SK-N-SH treated with all-trans-retinoic acid at 6 μM for 48 hours (cell line): ENCODE measurements at regions not wholly inside any gene's neighbourhood (a gene's known extent, or its start where the extent isn't known, plus 50 kb on each side); places are given as distances from the start of the nearest gene placed in this dataset.

Experiments
- ATAC-seq: fragments of 200-7000 bp; cut with Tn5 transposase; 3 replicates; pipeline ENCODE4 v1.9.1; 2020; ENCODE audit warnings: mild to moderate bottlenecking, moderate library complexity
- ARNTL ChIP-seq: fragments of 450-650 bp; formaldehyde crosslinking; IDR thresholded peaks from 2 replicates; pipeline ENCODE4 v1.5.0; 2020; ENCODE audit warnings: low read depth, mild to moderate bottlenecking, moderate library complexity, borderline replicate concordance
- BACH2 ChIP-seq: fragments of 250-450 bp; sonication (Bioruptor Pico); IDR thresholded peaks from 2 replicates; pipeline ENCODE4 v1.9.0; 2021; ENCODE audit warnings: mild to moderate bottlenecking, borderline replicate concordance
- CSDC2 ChIP-seq: fragments of 250-450 bp; sonication (Bioruptor Pico); IDR thresholded peaks from 2 replicates; pipeline ENCODE4 v1.5.0; 2020; ENCODE audit warnings: mild to moderate bottlenecking, moderate library complexity
- ESRRG ChIP-seq: fragments of 250-450 bp; sonication (Bioruptor Pico); IDR thresholded peaks from 2 replicates; pipeline ENCODE4 v1.6.1; 2021; ENCODE audit warnings: mild to moderate bottlenecking
- GLIS3 ChIP-seq: fragments of 250-450 bp; sonication (Bioruptor Pico); IDR thresholded peaks from 2 replicates; pipeline ENCODE4 v1.5.0; 2020; ENCODE audit warnings: mild to moderate bottlenecking, moderate library complexity
- ISL1 ChIP-seq: fragments of 250-450 bp; sonication (Bioruptor Pico); IDR thresholded peaks from 2 replicates; pipeline ENCODE4 v2.1.2; 2022; ENCODE audit warnings: mild to moderate bottlenecking, moderate library complexity
- OSR1 ChIP-seq: fragments of 250-450 bp; sonication (Bioruptor Pico); IDR thresholded peaks from 2 replicates; pipeline ENCODE4 v1.8.0; 2022; ENCODE audit warnings: moderate library complexity, mild to moderate bottlenecking, inconsistent platforms
- PPARA ChIP-seq: fragments of 250-450 bp; sonication (Bioruptor Pico); IDR thresholded peaks from 2 replicates; pipeline ENCODE4 v1.5.0; 2020; ENCODE audit warnings: mild to moderate bottlenecking, borderline replicate concordance
- RARB ChIP-seq: fragments of 250-450 bp; sonication (Bioruptor Pico); IDR thresholded peaks from 2 replicates; pipeline ENCODE4 v1.8.0; 2021; ENCODE audit warnings: mild to moderate bottlenecking, moderate library complexity
- TCF4 ChIP-seq: fragments of 250-450 bp; sonication (Bioruptor Pico); IDR thresholded peaks from 2 replicates; pipeline ENCODE4 v1.8.0; 2021; ENCODE audit warnings: mild to moderate bottlenecking, moderate library complexity, borderline replicate concordance
- TOX ChIP-seq: fragments of 250-450 bp; sonication (Bioruptor Pico); IDR thresholded peaks from 2 replicates; pipeline ENCODE4 v1.8.0; 2021; ENCODE audit warnings: mild to moderate bottlenecking, moderate library complexity, borderline replicate concordance
- ZC3H10 ChIP-seq: fragments of 250-450 bp; sonication (Bioruptor Pico); IDR thresholded peaks from 2 replicates; pipeline ENCODE4 v1.5.1; 2021; ENCODE audit warnings: mild to moderate bottlenecking, moderate library complexity
- ZFP3 ChIP-seq: fragments of 250-450 bp; sonication (Bioruptor Pico); IDR thresholded peaks from 2 replicates; pipeline ENCODE4 v1.5.0; 2020; ENCODE audit warnings: mild to moderate bottlenecking, moderate library complexity
- ZFP30 ChIP-seq: fragments of 450-650 bp; formaldehyde crosslinking; IDR thresholded peaks from 2 replicates; pipeline ENCODE4 v1.5.0; 2022; ENCODE audit warnings: mild to moderate bottlenecking, moderate library complexity
- ZNF565 ChIP-seq: fragments of 450-650 bp; formaldehyde crosslinking; conservative IDR thresholded peaks from 2 replicates; pipeline ENCODE4 v1.5.0; 2020; ENCODE audit warnings: low read depth, mild to moderate bottlenecking, moderate library complexity
- ZNF70 ChIP-seq: fragments of 450-650 bp; formaldehyde crosslinking; IDR thresholded peaks from 2 replicates; pipeline ENCODE4 v1.5.0; 2020; ENCODE audit warnings: mild to moderate bottlenecking, moderate library complexity
- ZNF8 ChIP-seq: fragments of 450-650 bp; formaldehyde crosslinking; IDR thresholded peaks from 2 replicates; pipeline ENCODE4 v1.5.0; 2020; ENCODE audit warnings: mild to moderate bottlenecking, moderate library complexity
- TF ChIP-seq, protein P1 (sequence below): fragments of 250-450 bp; sonication (Bioruptor Pico); IDR thresholded peaks from 2 replicates; pipeline ENCODE4 v1.5.1; 2020; ENCODE audit warnings: low read depth, mild to moderate bottlenecking, moderate library complexity
- TF ChIP-seq, protein P2 (sequence below): fragments of 250-450 bp; sonication (Bioruptor Pico); IDR thresholded peaks from 2 replicates; pipeline ENCODE4 v1.5.0; 2020; ENCODE audit warnings: mild to moderate bottlenecking, moderate library complexity
- TF ChIP-seq, protein P3 (sequence below): fragments of 250-450 bp; sonication (Bioruptor Pico); IDR thresholded peaks from 2 replicates; pipeline ENCODE4 v1.8.0; 2020; ENCODE audit warnings: mild to moderate bottlenecking, moderate library complexity, borderline replicate concordance
- TF ChIP-seq, protein P4 (sequence below): fragments of 250-450 bp; sonication (Bioruptor Pico); IDR thresholded peaks from 2 replicates; pipeline ENCODE4 v1.5.1; 2021; ENCODE audit warnings: mild to moderate bottlenecking, moderate library complexity
- TF ChIP-seq, protein P5 (sequence below): fragments of 250-450 bp; sonication (Bioruptor Pico); IDR thresholded peaks from 2 replicates; pipeline ENCODE4 v1.8.0; 2021; ENCODE audit warnings: low read depth, mild to moderate bottlenecking, moderate library complexity, borderline replicate concordance

DNA sequence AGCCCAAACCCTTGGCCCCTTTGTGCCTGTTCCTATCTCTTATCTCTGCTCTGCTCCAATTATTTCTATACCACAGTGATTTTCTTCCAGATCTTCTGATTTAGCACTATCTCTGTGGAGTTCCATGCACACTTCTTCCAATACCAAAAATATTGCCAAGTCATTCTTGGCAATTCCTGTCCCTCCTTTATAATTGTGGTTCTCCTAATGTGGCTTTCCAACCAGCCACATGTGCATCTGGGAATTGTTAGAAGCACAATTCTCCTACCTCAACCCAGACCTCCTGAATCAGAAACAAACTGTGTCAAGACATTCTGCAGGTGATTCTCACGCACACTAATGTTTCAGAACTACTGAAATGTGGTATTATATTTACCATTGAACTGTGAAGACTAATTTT lies 447.8 kb upstream of the IGFBP3 start (continued):
- TF ChIP-seq, protein P1, sequence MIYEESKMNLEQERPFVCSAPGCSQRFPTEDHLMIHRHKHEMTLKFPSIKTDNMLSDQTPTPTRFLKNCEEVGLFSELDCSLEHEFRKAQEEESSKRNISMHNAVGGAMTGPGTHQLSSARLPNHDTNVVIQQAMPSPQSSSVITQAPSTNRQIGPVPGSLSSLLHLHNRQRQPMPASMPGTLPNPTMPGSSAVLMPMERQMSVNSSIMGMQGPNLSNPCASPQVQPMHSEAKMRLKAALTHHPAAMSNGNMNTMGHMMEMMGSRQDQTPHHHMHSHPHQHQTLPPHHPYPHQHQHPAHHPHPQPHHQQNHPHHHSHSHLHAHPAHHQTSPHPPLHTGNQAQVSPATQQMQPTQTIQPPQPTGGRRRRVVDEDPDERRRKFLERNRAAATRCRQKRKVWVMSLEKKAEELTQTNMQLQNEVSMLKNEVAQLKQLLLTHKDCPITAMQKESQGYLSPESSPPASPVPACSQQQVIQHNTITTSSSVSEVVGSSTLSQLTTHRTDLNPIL (CRISPR knock-in tag) = no peak
- TF ChIP-seq TCF4 (CRISPR knock-in tag) (no peak), ZNF8 (CRISPR knock-in tag) (no peak), PPARA (no peak), ZNF565 (no peak)
- TF ChIP-seq, protein P2, sequence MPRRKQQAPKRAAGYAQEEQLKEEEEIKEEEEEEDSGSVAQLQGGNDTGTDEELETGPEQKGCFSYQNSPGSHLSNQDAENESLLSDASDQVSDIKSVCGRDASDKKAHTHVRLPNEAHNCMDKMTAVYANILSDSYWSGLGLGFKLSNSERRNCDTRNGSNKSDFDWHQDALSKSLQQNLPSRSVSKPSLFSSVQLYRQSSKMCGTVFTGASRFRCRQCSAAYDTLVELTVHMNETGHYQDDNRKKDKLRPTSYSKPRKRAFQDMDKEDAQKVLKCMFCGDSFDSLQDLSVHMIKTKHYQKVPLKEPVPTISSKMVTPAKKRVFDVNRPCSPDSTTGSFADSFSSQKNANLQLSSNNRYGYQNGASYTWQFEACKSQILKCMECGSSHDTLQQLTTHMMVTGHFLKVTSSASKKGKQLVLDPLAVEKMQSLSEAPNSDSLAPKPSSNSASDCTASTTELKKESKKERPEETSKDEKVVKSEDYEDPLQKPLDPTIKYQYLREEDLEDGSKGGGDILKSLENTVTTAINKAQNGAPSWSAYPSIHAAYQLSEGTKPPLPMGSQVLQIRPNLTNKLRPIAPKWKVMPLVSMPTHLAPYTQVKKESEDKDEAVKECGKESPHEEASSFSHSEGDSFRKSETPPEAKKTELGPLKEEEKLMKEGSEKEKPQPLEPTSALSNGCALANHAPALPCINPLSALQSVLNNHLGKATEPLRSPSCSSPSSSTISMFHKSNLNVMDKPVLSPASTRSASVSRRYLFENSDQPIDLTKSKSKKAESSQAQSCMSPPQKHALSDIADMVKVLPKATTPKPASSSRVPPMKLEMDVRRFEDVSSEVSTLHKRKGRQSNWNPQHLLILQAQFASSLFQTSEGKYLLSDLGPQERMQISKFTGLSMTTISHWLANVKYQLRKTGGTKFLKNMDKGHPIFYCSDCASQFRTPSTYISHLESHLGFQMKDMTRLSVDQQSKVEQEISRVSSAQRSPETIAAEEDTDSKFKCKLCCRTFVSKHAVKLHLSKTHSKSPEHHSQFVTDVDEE (CRISPR knock-in tag) = no peak
- TF ChIP-seq, protein P3, sequence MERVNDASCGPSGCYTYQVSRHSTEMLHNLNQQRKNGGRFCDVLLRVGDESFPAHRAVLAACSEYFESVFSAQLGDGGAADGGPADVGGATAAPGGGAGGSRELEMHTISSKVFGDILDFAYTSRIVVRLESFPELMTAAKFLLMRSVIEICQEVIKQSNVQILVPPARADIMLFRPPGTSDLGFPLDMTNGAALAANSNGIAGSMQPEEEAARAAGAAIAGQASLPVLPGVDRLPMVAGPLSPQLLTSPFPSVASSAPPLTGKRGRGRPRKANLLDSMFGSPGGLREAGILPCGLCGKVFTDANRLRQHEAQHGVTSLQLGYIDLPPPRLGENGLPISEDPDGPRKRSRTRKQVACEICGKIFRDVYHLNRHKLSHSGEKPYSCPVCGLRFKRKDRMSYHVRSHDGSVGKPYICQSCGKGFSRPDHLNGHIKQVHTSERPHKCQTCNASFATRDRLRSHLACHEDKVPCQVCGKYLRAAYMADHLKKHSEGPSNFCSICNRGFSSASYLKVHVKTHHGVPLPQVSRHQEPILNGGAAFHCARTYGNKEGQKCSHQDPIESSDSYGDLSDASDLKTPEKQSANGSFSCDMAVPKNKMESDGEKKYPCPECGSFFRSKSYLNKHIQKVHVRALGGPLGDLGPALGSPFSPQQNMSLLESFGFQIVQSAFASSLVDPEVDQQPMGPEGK (CRISPR knock-in tag) = no peak

DNA sequence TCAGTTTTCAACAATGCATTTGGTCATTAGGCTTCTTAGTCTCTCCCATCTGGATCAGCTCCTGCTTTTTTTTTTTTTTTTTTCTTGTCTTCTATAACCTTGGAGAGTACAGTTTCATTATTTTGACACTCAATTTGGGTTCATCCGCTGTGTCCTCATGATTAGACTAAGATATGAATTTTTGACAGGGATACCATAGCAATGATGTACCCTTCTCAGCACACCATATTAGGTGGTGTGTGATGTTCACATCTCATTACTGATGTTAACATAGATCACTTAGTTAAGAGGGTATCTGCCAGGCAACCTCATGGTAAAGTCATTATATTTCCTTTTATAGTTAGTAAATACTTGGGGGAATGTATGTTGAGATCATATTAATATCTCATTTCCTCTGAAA lies 445.5 kb upstream of the IGFBP3 start:
- no peak for ATAC-seq
- TF ChIP-seq ZNF565 (no peak), PPARA (no peak), CSDC2 (CRISPR knock-in tag) (no peak), TOX (CRISPR knock-in tag) (no peak)
- TF ChIP-seq, all 23 proteins: peak for 0

DNA sequence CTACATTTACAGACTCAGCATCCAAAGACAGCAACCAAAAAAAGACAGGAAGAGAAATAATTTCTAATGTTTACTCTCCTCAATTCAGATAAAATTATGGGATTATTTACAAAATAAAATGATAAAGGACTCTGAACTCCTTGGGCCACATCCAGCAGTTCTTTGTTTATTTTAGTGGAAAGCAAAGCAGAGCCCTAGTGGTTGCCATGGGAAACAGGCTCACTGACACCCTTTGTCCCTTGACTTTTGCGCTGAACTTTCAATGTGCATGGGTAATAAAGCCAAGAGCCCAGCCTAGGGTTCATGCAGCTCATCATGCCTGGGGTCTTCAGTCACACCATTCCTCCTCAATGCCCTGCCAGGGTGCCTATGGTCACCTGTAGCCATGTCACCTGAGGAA lies 442.6 kb upstream of the IGFBP3 start:
- TF ChIP-seq ZFP3 (CRISPR knock-in tag) (no peak), PPARA (no peak), TCF4 (CRISPR knock-in tag) (no peak), ZC3H10 (no peak), ZNF70 (CRISPR knock-in tag) (no peak), GLIS3 (no peak), ARNTL (CRISPR knock-in tag) (no peak), ESRRG (CRISPR knock-in tag) (no peak), ZNF565 (no peak), OSR1 (CRISPR knock-in tag) (no peak), TOX (CRISPR knock-in tag) (no peak), ZFP30 (CRISPR knock-in tag) (no peak), BACH2 (CRISPR knock-in tag) (no peak), RARB (CRISPR knock-in tag) (no peak), ISL1 (CRISPR knock-in tag) (no peak)
- TF ChIP-seq, protein P1 (CRISPR knock-in tag) = no peak
- TF ChIP-seq, protein P4, sequence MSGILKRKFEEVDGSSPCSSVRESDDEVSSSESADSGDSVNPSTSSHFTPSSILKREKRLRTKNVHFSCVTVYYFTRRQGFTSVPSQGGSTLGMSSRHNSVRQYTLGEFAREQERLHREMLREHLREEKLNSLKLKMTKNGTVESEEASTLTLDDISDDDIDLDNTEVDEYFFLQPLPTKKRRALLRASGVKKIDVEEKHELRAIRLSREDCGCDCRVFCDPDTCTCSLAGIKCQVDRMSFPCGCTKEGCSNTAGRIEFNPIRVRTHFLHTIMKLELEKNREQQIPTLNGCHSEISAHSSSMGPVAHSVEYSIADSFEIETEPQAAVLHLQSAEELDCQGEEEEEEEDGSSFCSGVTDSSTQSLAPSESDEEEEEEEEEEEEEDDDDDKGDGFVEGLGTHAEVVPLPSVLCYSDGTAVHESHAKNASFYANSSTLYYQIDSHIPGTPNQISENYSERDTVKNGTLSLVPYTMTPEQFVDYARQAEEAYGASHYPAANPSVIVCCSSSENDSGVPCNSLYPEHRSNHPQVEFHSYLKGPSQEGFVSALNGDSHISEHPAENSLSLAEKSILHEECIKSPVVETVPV = no peak
- TF ChIP-seq, protein P3 (CRISPR knock-in tag) = no peak
- TF ChIP-seq, protein P5, sequence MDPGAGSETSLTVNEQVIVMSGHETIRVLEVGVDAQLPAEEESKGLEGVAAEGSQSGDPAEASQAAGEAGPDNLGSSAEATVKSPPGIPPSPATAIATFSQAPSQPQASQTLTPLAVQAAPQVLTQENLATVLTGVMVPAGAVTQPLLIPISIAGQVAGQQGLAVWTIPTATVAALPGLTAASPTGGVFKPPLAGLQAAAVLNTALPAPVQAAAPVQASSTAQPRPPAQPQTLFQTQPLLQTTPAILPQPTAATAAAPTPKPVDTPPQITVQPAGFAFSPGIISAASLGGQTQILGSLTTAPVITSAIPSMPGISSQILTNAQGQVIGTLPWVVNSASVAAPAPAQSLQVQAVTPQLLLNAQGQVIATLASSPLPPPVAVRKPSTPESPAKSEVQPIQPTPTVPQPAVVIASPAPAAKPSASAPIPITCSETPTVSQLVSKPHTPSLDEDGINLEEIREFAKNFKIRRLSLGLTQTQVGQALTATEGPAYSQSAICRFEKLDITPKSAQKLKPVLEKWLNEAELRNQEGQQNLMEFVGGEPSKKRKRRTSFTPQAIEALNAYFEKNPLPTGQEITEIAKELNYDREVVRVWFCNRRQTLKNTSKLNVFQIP (CRISPR knock-in tag) = no peak
- TF ChIP-seq, all 23 proteins: peak for 0
- no peak for ATAC-seq
